Retinal pigment epithelial cell (primary cell): ENCODE measurements at regions not wholly inside any gene's neighbourhood (a gene's known extent, or its start where the extent isn't known, plus 50 kb on each side); places are given as distances from the start of the nearest gene placed in this dataset.

ENCODE experiments used
- DNase-seq: peaks from one replicate; pipeline ENCODE4 v3.0.0-alpha.2; 2010; ENCODE audit warnings: low read depth
- H3K4me3 ChIP-seq: 2 replicates; pipeline ENCODE4 v1.5.1; 2011; ENCODE audit warnings: mild to moderate bottlenecking, low read length, control low read depth, moderate library complexity
- CTCF ChIP-seq: conservative IDR thresholded peaks from 2 replicates; pipeline ENCODE4 v1.5.1; 2011; ENCODE audit warnings: low read depth, low read length, control low read depth, inconsistent platforms

DNA sequence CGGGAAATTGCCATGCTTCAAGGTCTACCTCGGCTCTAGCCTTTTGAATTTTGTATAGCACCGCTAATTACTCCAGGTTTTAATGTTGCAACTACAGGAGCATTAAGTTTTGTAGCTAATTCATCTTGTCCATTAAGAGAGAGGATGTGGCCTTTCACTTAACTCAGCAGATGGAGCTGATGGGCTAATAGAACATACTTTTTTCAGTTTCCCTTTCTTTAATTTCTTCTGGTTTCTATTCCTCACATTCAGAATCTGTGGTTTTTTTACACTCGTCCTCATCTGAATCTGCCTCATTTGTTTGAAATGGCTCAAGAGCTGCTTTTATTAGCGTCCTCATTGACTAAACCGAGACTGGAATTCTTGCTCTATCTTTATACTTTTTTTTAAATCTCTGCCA lies 2085.7 kb upstream of the C9orf72 start:
- no peak for DNase-seq
- no peak overlapping the region for H3K4me3 ChIP-seq
- no peak for TF ChIP-seq CTCF

GRCh38 chr9:29659736-29660135 lies 2086.5 kb upstream of the C9orf72 start:
- no peak for TF ChIP-seq CTCF

DNA sequence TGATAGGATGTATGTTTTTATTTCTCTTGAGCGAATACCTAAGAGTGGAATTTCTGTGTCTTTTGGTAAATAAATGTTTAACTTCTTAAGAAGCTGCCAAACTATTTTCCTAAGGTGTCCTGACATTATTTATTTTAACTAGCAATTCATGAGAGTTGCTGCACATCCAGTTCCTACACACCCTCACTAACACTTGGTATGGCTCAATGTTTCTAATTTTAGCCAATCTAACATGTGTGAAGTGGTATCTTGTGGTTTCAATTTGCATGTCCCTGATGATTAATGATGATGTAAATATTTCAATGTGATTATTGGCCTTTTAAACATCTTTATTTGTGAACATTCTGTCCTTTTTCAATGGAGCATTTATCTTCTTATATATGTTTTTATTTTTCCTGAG lies 2095.5 kb upstream of the C9orf72 start:
- no peak for TF ChIP-seq CTCF
- H3K4me3 ChIP-seq: no peak overlapping the region
- no peak for DNase-seq

More at GRCh38 chr9:29659736-29660135, 2086.5 kb upstream of the C9orf72 start:
- DNase-seq: no peak
- H3K4me3 ChIP-seq: no peak overlapping the region

- H3K4me3 ChIP-seq: no peak overlapping the region
- TF ChIP-seq CTCF: no peak
- no peak for DNase-seq
Measured at GRCh38 chr9:29669613-29670012, 2096.3 kb upstream of the C9orf72 start.

DNA sequence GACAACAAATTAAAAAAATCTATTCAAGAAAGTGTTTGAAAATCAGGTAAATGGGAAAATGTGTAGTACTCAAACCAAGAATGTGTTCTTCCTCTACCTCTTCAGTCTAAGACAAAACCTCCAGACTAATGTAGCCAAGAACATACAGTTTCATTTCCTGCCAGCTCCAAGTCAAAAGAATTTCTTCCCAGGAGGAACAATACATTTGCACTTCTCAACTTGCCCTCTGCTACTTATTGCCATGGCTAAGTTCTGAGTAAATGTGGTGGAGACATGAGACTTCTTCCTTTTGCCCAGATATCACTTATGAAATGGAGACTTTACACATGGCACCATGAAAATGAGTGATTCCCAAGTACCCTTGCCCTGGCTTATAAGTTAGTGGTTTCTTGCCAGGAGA lies 2112.2 kb upstream of the C9orf72 start:
- no peak for DNase-seq
- TF ChIP-seq CTCF: no peak

DNA sequence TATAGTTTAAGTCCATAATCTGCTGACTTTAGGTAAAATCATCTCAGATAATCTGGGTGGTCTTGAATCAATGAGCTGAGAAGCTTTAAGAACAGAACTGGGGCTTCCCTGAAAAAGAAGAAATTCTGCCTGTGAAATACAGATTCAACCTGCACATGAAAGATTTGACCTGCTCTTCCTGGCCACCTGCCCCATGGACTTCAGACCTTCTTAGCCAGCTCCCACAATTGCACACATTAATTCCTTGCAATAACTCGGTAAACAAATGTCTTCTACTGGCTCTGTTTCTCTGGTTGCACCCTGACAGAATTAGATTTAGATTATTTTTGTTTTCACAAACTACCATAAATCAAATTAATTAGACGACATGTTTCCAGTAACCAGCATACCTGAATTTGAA lies 2117.9 kb upstream of the C9orf72 start:
- no peak overlapping the region for H3K4me3 ChIP-seq
- DNase-seq: no peak
- no peak for TF ChIP-seq CTCF

More for the DNA sequence above, 2112.2 kb upstream of the C9orf72 start:
- no peak overlapping the region for H3K4me3 ChIP-seq

DNA sequence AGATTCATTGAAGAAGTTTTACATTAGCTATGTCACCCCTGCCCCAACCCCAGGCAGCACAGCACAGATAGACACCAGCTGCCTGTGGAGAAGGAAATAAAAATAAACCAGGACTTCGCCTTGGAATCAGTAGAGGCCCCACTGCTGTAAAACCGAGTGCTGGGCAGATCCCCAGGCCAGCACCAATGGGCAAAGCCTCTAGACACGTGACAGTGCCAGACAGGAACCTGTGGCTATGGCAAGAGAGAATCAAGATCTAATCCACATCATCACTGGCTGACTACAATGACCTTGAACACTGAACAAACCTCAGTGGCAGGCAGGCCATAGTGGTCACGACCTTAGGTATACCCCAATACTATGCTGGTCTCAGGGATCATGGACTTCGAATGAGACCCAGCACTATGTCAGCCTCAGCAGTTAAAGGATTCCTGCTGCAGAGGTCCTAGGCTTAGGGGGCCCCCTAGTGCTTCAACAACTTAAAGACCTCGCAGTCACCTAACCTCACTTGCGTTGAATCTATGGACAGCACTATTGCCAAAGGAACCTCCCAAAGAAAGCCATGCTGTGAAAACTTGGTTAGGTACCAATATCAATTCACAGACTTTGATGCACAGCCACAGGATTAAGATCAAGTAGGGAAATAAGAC lies 2118.6 kb upstream of the C9orf72 start:
- TF ChIP-seq CTCF: peak; percentile 67
- no peak overlapping the region for H3K4me3 ChIP-seq

More for the DNA sequence above, 2118.6 kb upstream of the C9orf72 start:
- DNase-seq: no peak
